CD14-positive monocyte (primary cell): ENCODE measurements at regions not wholly inside any gene's neighbourhood (a gene's known extent, or its start where the extent isn't known, plus 50 kb on each side); places are given as distances from the start of the nearest gene placed in this dataset.

ENCODE experiments used
- DNase-seq, 3 donors: peaks; one replicate each; pipeline ENCODE4 v3.0.0-alpha.2; 2011 to 2022
- H2AFZ ChIP-seq: 2 replicates; pipeline ENCODE4 v1.6.0; 2012; ENCODE audit warnings: mild to moderate bottlenecking, low read depth, low read length, inconsistent platforms; ENCODE audit not compliant: insufficient read depth, poor library complexity, severe bottlenecking
- H3K27ac ChIP-seq, 2 donors: 1 replicate in 1 of 2; 2 replicates in 1 of 2; pipeline ENCODE4 v1.5.1; 2012 to 2013; ENCODE audit warnings: low read length in 2 of 2, control low read depth in 1 of 2, inconsistent platforms in 1 of 2, low read depth in 1 of 2, mild to moderate bottlenecking in 1 of 2
- H3K27me3 ChIP-seq, 2 donors: one replicate each; pipeline versions ENCODE4 v1.6.0 to v1.6.1; 2011 to 2013; ENCODE audit warnings: low read length in 2 of 2; ENCODE audit not compliant: control insufficient read depth in 2 of 2, insufficient read depth in 2 of 2
- H3K36me3 ChIP-seq, 2 donors: replicated peaks in 1 of 2; 1 replicate in 1 of 2; 2 replicates in 1 of 2; pipeline versions ENCODE4 v1.5.1 to v1.6.1; 2012 to 2013; ENCODE audit warnings: low read length in 2 of 2, control low read depth in 1 of 2, inconsistent platforms in 1 of 2, mild to moderate bottlenecking in 1 of 2; ENCODE audit not compliant: insufficient read depth in 2 of 2, control insufficient read depth in 1 of 2
- H3K4me1 ChIP-seq, 2 donors: 1 replicate in 1 of 2; 2 replicates in 1 of 2; pipeline versions ENCODE4 v1.5.1 to v1.6.1; 2012 to 2013; ENCODE audit warnings: low read length in 2 of 2, control low read depth in 1 of 2, inconsistent platforms in 1 of 2, mild to moderate bottlenecking in 1 of 2, moderate library complexity in 1 of 2; ENCODE audit not compliant: insufficient read depth in 2 of 2, control insufficient read depth in 1 of 2
- H3K4me2 ChIP-seq: replicated peaks from 2 replicates; pipeline ENCODE3; 2012; ENCODE audit warnings: low read length, moderate library complexity, mild to moderate bottlenecking; ENCODE audit not compliant: poor library complexity, severe bottlenecking; ENCODE audit errors: extremely low read depth
- H3K4me3 ChIP-seq, 3 experiments: fragments of 200-600 bp in 1 of 3; sonication (generic) in 1 of 3; replicated peaks in 1 of 3; 1 replicate in 2 of 3; 2 replicates in 1 of 3; pipeline ENCODE4 v1.5.1; 2011 to 2013; ENCODE audit warnings: low read length in 3 of 3, mild to moderate bottlenecking in 3 of 3, control low read depth in 2 of 3, low read depth in 2 of 3, inconsistent platforms in 1 of 3, moderate library complexity in 1 of 3
- H3K79me2 ChIP-seq: 2 replicates; pipeline ENCODE4 v1.6.0; 2012; ENCODE audit warnings: mild to moderate bottlenecking, control low read depth, inconsistent platforms, low read length, moderate library complexity; ENCODE audit not compliant: insufficient read depth
- H3K9ac ChIP-seq: 2 replicates; pipeline ENCODE4 v1.6.0; 2017; ENCODE audit warnings: low read length, mild to moderate bottlenecking; ENCODE audit not compliant: insufficient read depth, poor library complexity, severe bottlenecking
- H3K9me3 ChIP-seq, 2 donors: replicated peaks in 1 of 2; 1 replicate in 1 of 2; 2 replicates in 1 of 2; pipeline versions ENCODE4 v1.5.1 to v1.6.1; 2012 to 2013; ENCODE audit warnings: low read length in 2 of 2, control low read depth in 1 of 2; ENCODE audit not compliant: control insufficient read depth in 1 of 2, insufficient read depth in 1 of 2
- H4K20me1 ChIP-seq: 2 replicates; pipeline ENCODE4 v1.6.0; 2012; ENCODE audit warnings: mild to moderate bottlenecking, low read length, control low read depth, moderate library complexity; ENCODE audit not compliant: insufficient read depth
- H3K27ac Mint-ChIP-seq, 7 donors: one replicate each; pipeline ENCODE4 v1.8.0; 2020; ENCODE audit warnings: mild to moderate bottlenecking in 7 of 7, mixed read lengths in 7 of 7, moderate library complexity in 6 of 7, inconsistent platforms in 2 of 7
- H3K27me3 Mint-ChIP-seq, 3 donors: one replicate each; pipeline ENCODE4 v1.8.0; 2021 to 2022; ENCODE audit warnings: low read depth in 3 of 3, mild to moderate bottlenecking in 3 of 3, mixed read lengths in 3 of 3, moderate library complexity in 3 of 3, inconsistent platforms in 1 of 3
- H3K36me3 Mint-ChIP-seq, 2 donors: one replicate each; pipeline ENCODE4 v1.8.0; 2020; ENCODE audit warnings: mixed read lengths in 2 of 2, inconsistent platforms in 1 of 2, mild to moderate bottlenecking in 1 of 2
- H3K4me1 Mint-ChIP-seq: one replicate; pipeline ENCODE4 v1.8.0; 2020; ENCODE audit warnings: mild to moderate bottlenecking, mixed read lengths
- H3K4me3 Mint-ChIP-seq, 2 donors: one replicate each; pipeline ENCODE4 v1.8.0; 2020; ENCODE audit warnings: mild to moderate bottlenecking in 2 of 2, mixed read lengths in 2 of 2, moderate library complexity in 1 of 2
- H3K9me3 Mint-ChIP-seq, 7 donors: one replicate each; pipeline ENCODE4 v1.8.0; 2020 to 2022; ENCODE audit warnings: mixed read lengths in 7 of 7, mild to moderate bottlenecking in 6 of 7, moderate library complexity in 6 of 7, inconsistent platforms in 2 of 7
- WGBS: methylation state at CpG from one replicate; pipeline ENCODE4 v1.1.5; 2013; ENCODE audit warnings: missing lambda C conversion rate; ENCODE audit not compliant: insufficient coverage; 5-methylcytosine and 5-hydroxymethylcytosine counted together
- intact Hi-C, 2 donors: fragments of 100-400 bp; cut with micrococcal nuclease; formaldehyde crosslinking; loops; one replicate each; pipeline versions ENCODE4 v1.15.0 to v1.15.1; 2023
- TF ChIP-seq, protein P1 (sequence below): fragments of 200-600 bp; IDR thresholded peaks from one replicate; pipeline ENCODE4 v1.8.0; 2022; ENCODE audit warnings: antibody characterized with exemption, mild to moderate bottlenecking

- no peaks in the 10 kb centered on the region for H3K4me1 Mint-ChIP-seq
- Histone ChIP-seq H2AFZ (no peak overlapping the region), H3K4me3 (no peak overlapping the region), H3K36me3 (no peaks in the 10 kb centered on the region), H3K4me1 (no peaks in the 10 kb centered on the region), H3K4me2 (no peak overlapping the region), H3K9ac (no peak overlapping the region), H4K20me1 (no peaks in the 10 kb centered on the region), H3K27ac (no peak overlapping the region), H3K79me2 (no peaks in the 10 kb centered on the region), H3K27me3 (no peaks in the 10 kb centered on the region), H3K9me3 (peaks cover 10 to 12% of the 10 kb centered on the region in 2 donors)
- no peak for DNase-seq
- intact Hi-C loops, result no loop called here
- H3K36me3 Mint-ChIP-seq, result no peaks in the 10 kb centered on the region
- TF ChIP-seq, protein P1, sequence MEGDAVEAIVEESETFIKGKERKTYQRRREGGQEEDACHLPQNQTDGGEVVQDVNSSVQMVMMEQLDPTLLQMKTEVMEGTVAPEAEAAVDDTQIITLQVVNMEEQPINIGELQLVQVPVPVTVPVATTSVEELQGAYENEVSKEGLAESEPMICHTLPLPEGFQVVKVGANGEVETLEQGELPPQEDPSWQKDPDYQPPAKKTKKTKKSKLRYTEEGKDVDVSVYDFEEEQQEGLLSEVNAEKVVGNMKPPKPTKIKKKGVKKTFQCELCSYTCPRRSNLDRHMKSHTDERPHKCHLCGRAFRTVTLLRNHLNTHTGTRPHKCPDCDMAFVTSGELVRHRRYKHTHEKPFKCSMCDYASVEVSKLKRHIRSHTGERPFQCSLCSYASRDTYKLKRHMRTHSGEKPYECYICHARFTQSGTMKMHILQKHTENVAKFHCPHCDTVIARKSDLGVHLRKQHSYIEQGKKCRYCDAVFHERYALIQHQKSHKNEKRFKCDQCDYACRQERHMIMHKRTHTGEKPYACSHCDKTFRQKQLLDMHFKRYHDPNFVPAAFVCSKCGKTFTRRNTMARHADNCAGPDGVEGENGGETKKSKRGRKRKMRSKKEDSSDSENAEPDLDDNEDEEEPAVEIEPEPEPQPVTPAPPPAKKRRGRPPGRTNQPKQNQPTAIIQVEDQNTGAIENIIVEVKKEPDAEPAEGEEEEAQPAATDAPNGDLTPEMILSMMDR, result no peak
- no CpG with 5 or more reads among the region's 3 CpGs for WGBS
- H3K4me3 Mint-ChIP-seq, result no peak overlapping the region
- no peaks in the 10 kb centered on the region for H3K27me3 Mint-ChIP-seq
- no peak overlapping the region for H3K27ac Mint-ChIP-seq
- H3K9me3 Mint-ChIP-seq, result peaks cover 3 to 14% (median 8%) of the 10 kb centered on the region in 7 donors
Measured at GRCh38 chr21:17051054-17051453, 461.8 kb upstream of the CXADR start.

- intact Hi-C loops, result no loop called here
- Mint-ChIP-seq H3K36me3 (no peaks in the 10 kb centered on the region), H3K9me3 (peaks cover 0 to 14% (median 6%) of the 10 kb centered on the region in 7 donors), H3K4me1 (no peaks in the 10 kb centered on the region), H3K4me3 (no peak overlapping the region), H3K27ac (no peak overlapping the region), H3K27me3 (no peaks in the 10 kb centered on the region)
- Histone ChIP-seq H3K27ac (no peak overlapping the region), H3K4me3 (no peak overlapping the region), H3K36me3 (no peaks in the 10 kb centered on the region), H3K4me2 (no peak overlapping the region), H3K4me1 (no peaks in the 10 kb centered on the region), H3K79me2 (no peaks in the 10 kb centered on the region), H3K27me3 (no peaks in the 10 kb centered on the region), H2AFZ (no peak overlapping the region), H3K9ac (no peak overlapping the region), H3K9me3 (peaks cover 10 to 12% of the 10 kb centered on the region in 2 donors), H4K20me1 (no peaks in the 10 kb centered on the region)
- DNase-seq, result no peak
- WGBS, result 60% methylated on average over 4 of the region's 7 CpGs
- TF ChIP-seq, protein P1, result no peak
Measured at GRCh38 chr21:17053321-17053720, 459.5 kb upstream of the CXADR start.
